Type B pancreatic cell (in vitro differentiated cells): ENCODE measurements at regions not wholly inside any gene's neighbourhood (a gene's known extent, or its start where the extent isn't known, plus 50 kb on each side); places are given as distances from the start of the nearest gene placed in this dataset.

ENCODE experiments used
- DNase-seq: peaks from one replicate; pipeline ENCODE4 v3.0.0; 2021; ENCODE audit warnings: mixed read lengths; ENCODE audit not compliant: unreplicated experiment; ENCODE audit errors: extremely low spot score
- H3K27ac Mint-ChIP-seq: 2 replicates; pipeline ENCODE4 v1.8.0; 2021; ENCODE audit warnings: mild to moderate bottlenecking, mixed read lengths
- H3K27me3 Mint-ChIP-seq: 2 replicates; pipeline ENCODE4 v1.8.0; 2021; ENCODE audit warnings: mixed read lengths
- H3K36me3 Mint-ChIP-seq: 2 replicates; pipeline ENCODE4 v1.8.0; 2021; ENCODE audit warnings: mixed read lengths
- H3K4me1 Mint-ChIP-seq: one replicate; pipeline ENCODE4 v1.8.0; 2021; ENCODE audit warnings: mixed read lengths; ENCODE audit not compliant: unreplicated experiment
- H3K4me3 Mint-ChIP-seq: 2 replicates; pipeline ENCODE4 v1.8.0; 2021; ENCODE audit warnings: mild to moderate bottlenecking, mixed read lengths
- H3K9me3 Mint-ChIP-seq: 2 replicates; pipeline ENCODE4 v1.8.0; 2021; ENCODE audit warnings: mixed read lengths
- CTCF ChIP-seq: fragments of 200-600 bp; sonication (generic); conservative IDR thresholded peaks from 2 replicates; pipeline ENCODE4 v1.5.0; 2021; ENCODE audit warnings: antibody characterized with exemption, mild to moderate bottlenecking

DNA sequence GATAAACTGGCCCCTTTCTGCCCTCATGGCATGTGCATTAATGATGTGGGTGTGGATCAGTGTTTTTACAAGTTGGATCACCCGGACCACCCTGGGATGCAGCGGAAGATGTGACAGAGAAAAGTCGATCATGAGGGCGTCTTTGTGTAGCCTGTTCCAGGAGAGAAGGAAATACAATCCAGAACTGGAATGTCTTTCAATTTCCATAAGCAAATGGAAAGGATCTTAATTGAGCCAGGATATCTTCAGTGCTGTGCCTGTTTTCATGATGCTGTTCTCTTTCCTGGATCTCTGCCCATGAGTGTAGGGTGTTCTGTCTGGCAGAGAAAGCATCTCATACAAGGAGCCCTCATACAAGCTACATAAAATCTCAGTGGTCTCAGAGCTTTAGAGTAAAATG is 481.4 kb downstream of the XYLT1 start:
- no peaks in the 10 kb centered on the region for H3K36me3 Mint-ChIP-seq
- H3K9me3 Mint-ChIP-seq = no peaks in the 10 kb centered on the region
- DNase-seq = no peak
- no peaks in the 10 kb centered on the region for H3K27me3 Mint-ChIP-seq
- H3K27ac Mint-ChIP-seq = no peak overlapping the region
- peaks cover 5% of the 10 kb centered on the region for H3K4me1 Mint-ChIP-seq
- no peak for TF ChIP-seq CTCF
- H3K4me3 Mint-ChIP-seq = no peak overlapping the region

- H3K4me3 Mint-ChIP-seq = no peak overlapping the region
Observed at GRCh38 chr16:16991711-16992110, 479.0 kb downstream of the XYLT1 start.

GRCh38 chr16:16992975-16993765 is 477.6 kb downstream of the XYLT1 start:
- Mint-ChIP-seq H3K9me3 (no peaks in the 10 kb centered on the region), H3K36me3 (no peaks in the 10 kb centered on the region), H3K27ac (no peak overlapping the region), H3K27me3 (no peaks in the 10 kb centered on the region), H3K4me3 (no peak overlapping the region), H3K4me1 (peaks cover 5% of the 10 kb centered on the region)
- no peak for TF ChIP-seq CTCF
- no peak for DNase-seq

More at GRCh38 chr16:16991711-16992110, 479.0 kb downstream of the XYLT1 start:
- Mint-ChIP-seq H3K4me1 (peaks cover 5% of the 10 kb centered on the region), H3K27me3 (no peaks in the 10 kb centered on the region), H3K36me3 (no peaks in the 10 kb centered on the region), H3K9me3 (no peaks in the 10 kb centered on the region), H3K27ac (no peak overlapping the region)
- no peak for DNase-seq
- no peak for TF ChIP-seq CTCF

- Mint-ChIP-seq H3K27ac (no peak overlapping the region), H3K27me3 (no peaks in the 10 kb centered on the region), H3K9me3 (peaks cover 6% of the 10 kb centered on the region), H3K36me3 (peaks cover 3% of the 10 kb centered on the region), H3K4me3 (no peak overlapping the region), H3K4me1 (peaks cover 5% of the 10 kb centered on the region)
- TF ChIP-seq CTCF = no peak
- no peak for DNase-seq
Observed at GRCh38 chr16:16994831-16995230, 475.9 kb downstream of the XYLT1 start.

DNA sequence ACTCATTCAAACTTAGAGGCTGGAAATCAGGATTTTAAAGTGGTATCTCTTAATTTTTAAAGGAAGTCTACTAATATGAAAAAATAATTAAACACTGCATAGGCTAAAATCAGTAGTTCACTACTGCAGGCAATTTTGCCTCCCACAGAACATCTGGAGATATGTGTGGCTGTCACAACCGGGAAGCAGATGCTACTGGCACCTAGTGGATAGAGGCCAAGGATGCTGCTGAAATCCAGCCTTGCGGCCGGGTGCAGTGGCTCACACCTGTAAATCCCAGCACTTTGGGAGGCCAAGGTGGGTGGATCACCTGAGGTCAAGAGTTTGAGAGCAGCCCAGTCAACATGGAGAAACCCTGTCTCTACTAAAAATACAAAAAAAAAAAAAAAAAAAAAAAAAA is 473.9 kb downstream of the XYLT1 start:
- Mint-ChIP-seq H3K27ac (no peak overlapping the region), H3K36me3 (peaks cover 3% of the 10 kb centered on the region), H3K27me3 (no peaks in the 10 kb centered on the region), H3K4me1 (peaks cover 5% of the 10 kb centered on the region), H3K4me3 (no peak overlapping the region), H3K9me3 (peaks cover 6% of the 10 kb centered on the region)
- TF ChIP-seq CTCF = no peak
- DNase-seq = no peak
